NOMO-1 treated with DMSO at 0.1 percent for 48 hours (cell line): ENCODE measurements at regions not wholly inside any gene's neighbourhood (a gene's known extent, or its start where the extent isn't known, plus 50 kb on each side); places are given as distances from the start of the nearest gene placed in this dataset.
A peak's percentile ranks its signal among the peaks of the same experiment; 100 is the strongest.

Source experiments
- DNase-seq: peaks from one replicate; lab custom pipeline; 2025; ENCODE audit not compliant: unreplicated experiment; lab: John Stamatoyannopoulos, UW

GRCh38 chr2:217657252-217657651 is 345.5 kb downstream of the TNS1 start:
- DNase-seq, result no peak

- no peak for DNase-seq
Measured at GRCh38 chr2:217656316-217656715, 346.5 kb downstream of the TNS1 start.

DNA sequence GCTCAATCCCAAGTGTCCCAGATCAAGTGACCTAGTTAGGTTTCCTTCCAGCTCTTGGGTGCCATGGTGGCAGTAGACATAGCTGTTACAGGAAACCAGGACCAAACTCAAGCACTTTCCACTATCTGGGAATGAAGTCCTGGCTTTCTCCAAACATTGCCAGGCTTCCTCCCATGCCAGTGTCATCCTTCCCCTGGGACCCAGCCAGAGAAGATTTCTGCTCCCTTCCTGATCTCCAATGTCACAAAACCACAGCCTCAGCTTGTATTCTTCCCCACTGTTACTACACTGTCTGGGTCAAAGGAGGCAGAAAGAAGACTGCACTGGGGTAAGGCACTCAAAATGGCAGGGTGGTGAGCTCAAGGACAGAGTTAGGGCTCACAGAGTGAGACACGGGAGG is 347.1 kb downstream of the TNS1 start:
- DNase-seq, result no peak

DNA sequence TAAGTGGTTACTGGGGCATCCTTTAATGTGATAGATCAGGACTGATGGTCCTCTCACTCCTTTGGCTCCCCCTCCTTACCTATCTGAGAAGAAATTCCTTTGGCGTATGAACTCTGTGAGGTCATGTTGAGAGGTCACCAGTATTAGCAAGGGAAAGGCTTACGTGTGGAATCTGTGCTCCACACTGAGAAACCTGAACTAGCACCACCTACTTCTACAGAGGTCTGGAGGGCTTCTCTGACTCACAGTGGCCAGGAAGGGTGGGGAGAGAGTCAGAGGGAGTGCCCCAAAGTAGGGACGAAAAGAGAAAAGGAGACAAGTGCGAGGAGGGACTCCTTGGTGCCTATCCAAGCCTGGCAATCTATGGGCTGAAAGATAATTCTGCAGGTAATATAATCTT is 348.6 kb downstream of the TNS1 start:
- DNase-seq, result no peak

GRCh38 chr2:217652761-217653639 is 349.8 kb downstream of the TNS1 start:
- peak; percentile 42 for DNase-seq

DNA sequence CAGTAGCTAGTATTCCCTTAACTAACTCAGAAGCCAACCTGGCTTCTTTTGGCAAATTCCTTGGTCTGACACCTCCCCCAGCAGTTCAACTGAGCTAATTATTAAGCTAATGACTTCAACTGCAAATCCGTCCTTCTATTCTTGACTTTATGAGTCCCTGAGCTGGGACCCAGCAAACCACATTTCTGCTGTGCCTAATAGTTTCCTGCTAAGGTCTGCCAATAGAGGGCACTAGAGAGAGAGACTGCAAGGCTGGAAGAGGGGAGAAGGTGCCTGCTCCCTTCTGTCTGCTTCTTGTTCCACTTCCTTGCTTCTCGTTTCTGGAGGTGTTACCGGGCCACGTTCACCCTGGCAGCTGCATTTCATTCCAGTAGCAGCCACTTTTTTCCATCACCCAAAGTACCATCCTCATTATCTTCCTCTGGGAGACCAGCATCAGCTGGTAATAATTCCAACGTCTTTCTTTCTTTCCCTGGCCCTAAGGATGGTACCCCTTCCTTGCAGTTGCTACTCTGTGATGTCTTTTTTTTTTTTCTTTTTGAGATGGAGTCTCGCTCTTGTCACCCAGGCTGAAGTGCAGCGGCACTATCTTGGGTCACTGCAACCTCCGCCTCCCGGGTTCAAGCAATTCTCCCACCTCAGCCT is 352.0 kb downstream of the TNS1 start:
- DNase-seq, result peak; percentile 77

GRCh38 chr2:217650229-217650628 is 352.6 kb downstream of the TNS1 start:
- no peak for DNase-seq

DNA sequence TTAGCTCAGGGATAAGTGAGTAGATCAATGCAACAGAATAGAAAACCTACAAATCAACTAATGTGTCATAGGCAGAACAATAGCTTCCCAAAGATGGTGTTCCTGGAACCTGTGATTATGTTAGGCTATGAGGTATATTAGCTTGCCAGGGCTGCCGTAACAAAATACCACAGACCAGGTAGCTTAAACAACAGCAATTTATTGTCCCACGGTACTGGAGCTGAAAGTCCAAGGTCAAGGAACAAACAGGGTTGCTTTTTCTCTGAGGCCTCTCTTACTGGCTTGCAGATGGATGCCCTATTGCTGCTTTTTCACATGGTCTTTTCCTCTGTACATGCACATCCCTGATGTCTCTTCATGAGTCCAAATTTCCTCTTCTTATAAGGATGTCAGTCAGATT is 354.9 kb downstream of the TNS1 start:
- DNase-seq, result no peak

GRCh38 chr2:217647226-217647625 is 355.6 kb downstream of the TNS1 start:
- no peak for DNase-seq

GRCh38 chr2:217645896-217646295 is 356.9 kb downstream of the TNS1 start:
- no peak for DNase-seq

GRCh38 chr2:217643789-217644301 is 358.9 kb downstream of the TNS1 start:
- no peak for DNase-seq

DNA sequence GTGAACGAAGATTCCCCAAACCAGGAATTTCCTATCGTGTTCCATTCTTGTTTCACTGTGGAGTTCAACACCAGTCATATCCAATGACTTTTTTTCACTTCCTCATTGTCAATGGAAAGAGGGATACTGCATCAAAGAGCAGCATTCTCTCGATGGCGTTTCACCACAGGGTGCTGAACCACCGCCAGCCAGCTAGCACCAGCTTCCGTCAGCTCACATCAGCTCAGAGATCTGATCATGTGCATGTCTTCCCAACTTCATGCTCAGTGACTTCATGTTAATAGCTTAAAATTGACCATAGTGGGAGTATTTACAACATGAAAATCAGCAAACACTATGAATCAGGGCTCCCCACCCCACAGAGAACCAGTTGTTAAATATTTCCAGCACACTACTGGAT is 359.9 kb downstream of the TNS1 start:
- DNase-seq, result no peak

GRCh38 chr2:217641960-217642359 is 360.8 kb downstream of the TNS1 start:
- no peak for DNase-seq

DNA sequence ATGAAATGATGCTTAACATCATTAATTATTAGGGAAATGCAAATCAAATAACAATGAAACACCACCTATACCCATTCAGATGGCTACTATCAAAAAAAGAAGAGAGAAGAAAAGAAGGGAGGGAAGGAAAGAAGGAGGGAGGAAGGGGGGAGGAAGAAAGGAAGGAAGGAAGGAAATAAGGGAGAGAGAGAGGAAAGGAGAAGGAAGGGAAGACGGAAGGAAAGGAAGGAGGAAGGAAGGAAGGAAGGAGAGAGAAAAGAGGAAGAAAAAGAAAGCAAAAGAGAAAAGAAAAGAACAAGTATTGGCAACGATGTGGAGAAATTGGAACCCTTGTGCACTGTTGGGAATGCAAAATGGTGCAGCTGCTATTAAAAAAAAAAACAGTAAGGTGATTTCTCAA is 363.3 kb downstream of the TNS1 start:
- no peak for DNase-seq

DNA sequence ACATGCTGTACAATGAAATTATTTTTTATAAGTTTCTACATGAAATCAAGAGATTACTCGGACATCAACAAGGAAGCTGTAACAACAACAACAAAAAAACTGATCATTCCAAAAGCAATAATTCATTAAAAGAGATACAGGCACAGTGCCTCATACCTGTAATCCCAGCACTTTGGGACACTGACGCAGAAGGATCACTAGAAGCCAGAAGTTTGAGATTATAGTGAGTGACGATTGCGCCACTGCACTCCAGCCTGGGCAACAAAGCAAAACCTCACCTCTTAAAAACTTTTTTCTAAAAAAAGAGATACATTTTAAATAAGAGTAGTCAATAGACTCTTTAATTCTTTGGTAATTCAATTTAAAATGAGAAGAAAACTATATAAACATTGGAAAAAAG is 364.3 kb downstream of the TNS1 start:
- DNase-seq, result no peak

DNA sequence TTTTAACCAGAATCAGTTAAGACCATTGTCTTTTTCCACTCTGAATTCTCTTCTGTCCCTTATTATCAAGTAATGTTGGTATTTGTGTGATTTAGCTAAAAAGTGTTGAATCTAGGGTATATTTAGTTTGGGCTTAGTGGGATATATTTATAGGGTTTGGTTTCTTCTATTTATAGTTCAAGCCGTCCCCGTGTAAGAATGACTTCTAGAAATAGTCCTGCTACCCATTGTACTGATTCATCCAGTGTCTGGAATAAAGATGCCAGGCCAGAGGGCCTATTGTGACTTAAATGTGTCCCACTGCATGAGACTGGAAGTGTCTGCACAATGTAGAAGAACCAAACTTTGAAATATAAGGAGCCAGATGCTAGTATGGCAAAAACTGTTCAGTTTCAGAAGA is 364.8 kb downstream of the TNS1 start:
- DNase-seq, result no peak

DNA sequence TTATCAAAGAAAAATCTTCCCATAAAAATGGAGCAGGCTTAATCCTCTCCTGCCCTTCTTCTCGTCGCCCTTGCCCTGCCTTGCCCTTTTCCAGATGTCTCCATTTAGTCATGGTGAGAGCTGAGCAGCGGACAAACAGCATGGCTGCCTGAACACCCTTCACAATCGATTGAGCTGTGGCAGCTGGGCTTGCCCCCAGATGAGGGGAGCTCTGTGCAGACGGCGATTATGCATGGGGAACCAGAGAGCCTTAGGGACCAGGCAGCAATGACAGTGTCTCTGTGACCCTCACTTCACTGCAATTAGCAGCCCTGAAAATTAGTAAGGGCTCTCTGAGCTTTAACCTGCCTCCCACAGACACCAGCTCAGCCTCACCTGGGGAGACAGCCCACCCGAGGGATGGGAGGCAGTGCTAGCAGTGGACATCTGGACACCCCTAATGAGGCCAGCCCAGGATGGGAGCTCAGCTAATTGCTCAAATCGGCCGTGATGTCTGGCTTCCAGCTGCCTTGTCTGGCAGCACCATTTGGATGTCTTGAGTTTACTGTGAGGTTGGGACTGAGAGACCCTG is 365.7 kb downstream of the TNS1 start:
- DNase-seq, result no peak

DNA sequence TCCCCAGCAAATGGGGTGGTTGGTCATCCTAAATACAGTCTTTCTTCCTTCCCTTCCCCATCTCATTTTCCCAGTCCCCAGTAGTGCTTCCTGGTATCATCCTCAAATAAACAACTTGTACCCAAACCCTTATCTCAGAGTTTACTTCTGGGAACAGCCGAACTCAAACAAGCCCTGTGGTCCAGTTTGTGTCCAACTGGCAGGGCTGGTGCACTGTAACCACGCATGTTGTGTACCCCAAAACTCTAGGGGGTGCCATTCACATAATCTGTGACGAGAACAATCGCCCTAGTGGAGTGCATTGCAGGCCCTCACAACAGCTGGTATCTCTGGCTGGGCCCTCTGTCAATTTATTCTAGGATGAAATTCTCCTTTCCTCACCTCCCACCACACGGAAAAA is 366.2 kb downstream of the TNS1 start:
- DNase-seq, result no peak

DNA sequence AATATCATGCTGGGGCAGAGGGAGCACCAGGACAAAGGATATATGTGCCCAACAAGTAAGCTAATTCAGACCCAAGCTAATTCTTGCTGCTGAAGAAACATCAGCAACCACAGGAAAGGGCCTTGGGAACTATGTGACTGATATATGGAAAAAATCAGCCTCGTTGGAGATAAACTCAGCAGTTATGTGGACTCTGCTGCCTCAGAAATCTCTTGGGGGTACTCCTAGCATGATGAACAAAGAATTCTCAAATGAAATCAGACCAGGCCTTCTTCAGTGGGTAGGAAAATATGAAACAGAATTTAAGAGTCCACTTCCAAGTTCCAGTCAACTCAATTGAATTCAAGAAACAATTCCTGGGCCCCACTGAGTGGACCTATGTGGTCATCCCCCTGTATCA is 367.9 kb downstream of the TNS1 start:
- no peak for DNase-seq

DNA sequence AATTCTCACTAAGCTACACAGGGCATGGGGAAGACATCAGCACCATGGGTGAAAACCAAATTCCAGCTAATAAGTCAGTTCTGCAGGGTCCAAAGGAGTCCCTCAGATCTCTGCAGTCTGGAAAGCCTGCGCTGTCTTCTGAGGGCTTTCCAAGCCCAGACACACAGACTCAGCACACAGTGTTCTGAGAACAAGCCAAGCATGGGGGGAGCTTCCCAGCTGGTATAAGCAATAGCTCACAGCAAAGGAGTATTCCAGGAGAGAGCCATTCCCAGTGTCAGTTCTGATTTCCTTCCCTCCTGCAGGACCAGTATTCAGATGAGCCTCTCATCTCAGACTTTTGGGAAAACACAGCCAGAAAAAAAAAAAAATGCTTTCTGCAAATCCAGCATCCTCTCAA is 370.8 kb downstream of the TNS1 start:
- no peak for DNase-seq

DNA sequence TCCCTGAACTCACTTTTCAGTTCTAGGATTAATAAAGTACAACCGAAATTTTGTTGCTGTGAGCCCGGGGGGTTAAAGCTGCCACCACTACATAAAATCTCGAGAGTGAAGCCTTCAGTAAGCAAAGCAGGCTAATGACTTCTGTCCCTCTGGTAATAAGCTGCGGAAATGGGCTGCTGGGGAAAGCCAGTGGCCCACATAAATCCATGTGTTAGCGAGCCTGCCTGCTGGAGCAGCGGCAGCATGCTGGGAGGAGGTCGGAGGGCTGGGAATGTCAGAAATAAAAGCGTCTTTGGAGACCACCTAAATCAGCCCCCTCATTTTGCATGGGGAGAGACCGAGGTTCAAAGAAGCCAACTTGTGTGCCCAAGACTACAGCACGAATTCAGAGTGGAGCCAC is 371.7 kb downstream of the TNS1 start:
- no peak for DNase-seq

- DNase-seq, result no peak
Measured at GRCh38 chr2:217629347-217629746, 373.4 kb downstream of the TNS1 start.
